ENCODE measurements at regions not wholly inside any gene's neighbourhood (a gene's known extent, or its start where the extent isn't known, plus 50 kb on each side); places are given as distances from the start of the nearest gene placed in this dataset.

GRCh38 chr2:220410296-220410695 is 782.9 kb downstream of the SLC4A3 start:
- H3K9me1 ChIP-seq (ENCODE audit: control insufficient read depth, insufficient read depth, low read length) = no peaks in the 10 kb centered on the region
- H3K4me3 ChIP-seq = no peak overlapping the region
- FAIRE-seq = no peak
- no peaks in the 10 kb centered on the region for H3K36me3 ChIP-seq (ENCODE audit: control insufficient read depth, insufficient read depth, low read length)
- ChIA-PET CTCF (ENCODE audit: low intra/inter-chr PET ratio) (no interaction called here), POLR2A (no interaction called here)
- no peak overlapping the region for H3K9ac ChIP-seq (ENCODE audit: insufficient read depth in 1 of 2, low read depth in 2 of 2, low read length in 2 of 2)
- in situ Hi-C loops (cut with MboI) (no loop called here), intact Hi-C loops (cut with micrococcal nuclease) (no loop called here)
- 0% methylated on average over 1 of the region's 1 CpG for WGBS (ENCODE audit: insufficient coverage, low coverage, missing lambda C conversion rate)
- no peaks in the 10 kb centered on the region for H3K27me3 ChIP-seq (ENCODE audit: control insufficient read depth in 2 of 2, insufficient read depth in 2 of 2, low read length in 2 of 2)
- no peaks in the 10 kb centered on the region for H3K9me3 ChIP-seq (replicated peaks; ENCODE audit: control insufficient read depth, insufficient read depth, low read depth, low read length)
- no peak overlapping the region for H2AFZ ChIP-seq (ENCODE audit: low read depth, low read length)
- no peak for ATAC-seq
- H4K20me1 ChIP-seq (replicated peaks; ENCODE audit: control insufficient read depth, insufficient read depth, low read length) = no peaks in the 10 kb centered on the region
- DNase-seq (ENCODE audit: extremely low read depth in 1 of 4, low spot score in 3 of 4) = no peak
- no peak overlapping the region for H3K4me2 ChIP-seq (ENCODE audit: insufficient read depth, low read length)
- no peaks in the 10 kb centered on the region for H3K79me2 ChIP-seq (ENCODE audit: control insufficient read depth, insufficient read depth, low read length)
- no peak for TF ChIP-seq MCM7 (IDR thresholded peaks at IDR 0.05)
- no peak for TF ChIP-seq ZKSCAN1 (IDR thresholded peaks at IDR 0.05; ENCODE audit: low read depth, low read length)
- TF ChIP-seq ZNF12 (CRISPR knock-in tag; IDR thresholded peaks at IDR 0.05) = no peak
- no peak for TF ChIP-seq ATF6 (CRISPR knock-in tag; IDR thresholded peaks at IDR 0.05)
- no peak for TF ChIP-seq ZMIZ1 (IDR thresholded peaks at IDR 0.05; ENCODE audit: low read depth in 2 of 2, low read length in 2 of 2)
- TF ChIP-seq HMGN3 (IDR thresholded peaks at IDR 0.05; ENCODE audit: borderline replicate concordance, extremely low read depth, insufficient read length, low read depth, low read length) = no peak
- no peak for TF ChIP-seq BMI1 (IDR thresholded peaks at IDR 0.05; ENCODE audit: low read length)
- TF ChIP-seq E2F3 (CRISPR knock-in tag; IDR thresholded peaks at IDR 0.05) = no peak
- TF ChIP-seq, protein P1, sequence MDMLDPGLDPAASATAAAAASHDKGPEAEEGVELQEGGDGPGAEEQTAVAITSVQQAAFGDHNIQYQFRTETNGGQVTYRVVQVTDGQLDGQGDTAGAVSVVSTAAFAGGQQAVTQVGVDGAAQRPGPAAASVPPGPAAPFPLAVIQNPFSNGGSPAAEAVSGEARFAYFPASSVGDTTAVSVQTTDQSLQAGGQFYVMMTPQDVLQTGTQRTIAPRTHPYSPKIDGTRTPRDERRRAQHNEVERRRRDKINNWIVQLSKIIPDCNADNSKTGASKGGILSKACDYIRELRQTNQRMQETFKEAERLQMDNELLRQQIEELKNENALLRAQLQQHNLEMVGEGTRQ (CRISPR knock-in tag; IDR thresholded peaks at IDR 0.05) = no peak
- no peak for TF ChIP-seq RAD21 (CRISPR knock-in tag; conservative IDR thresholded peaks at IDR 0.05 in 1 of 2, IDR thresholded peaks at IDR 0.05 in 1 of 2)
- TF ChIP-seq KLF6 (CRISPR knock-in tag; IDR thresholded peaks at IDR 0.05; ENCODE audit: borderline replicate concordance) = no peak
- no peak overlapping the region for H3K27ac ChIP-seq (ENCODE audit: extremely low read depth, low read depth, low read length)
- no TSS peak for BruUV-seq (replicated peaks)
- no peaks in the 10 kb centered on the region for H3K4me1 ChIP-seq (replicated peaks in 1 of 2; ENCODE audit: control insufficient read depth in 2 of 2, insufficient read depth in 2 of 2, low read length in 2 of 2)

Measured in K562 (cell line).